H1 (cell line): ENCODE measurements at regions not wholly inside any gene's neighbourhood (a gene's known extent, or its start where the extent isn't known, plus 50 kb on each side); places are given as distances from the start of the nearest gene placed in this dataset.

ENCODE experiments used
- CHD2 ChIP-seq: IDR thresholded peaks from 2 replicates; pipeline ENCODE4 v1.6.1; 2012; ENCODE audit warnings: low read length, improper control_type of control experiment
- CTBP2 ChIP-seq: IDR thresholded peaks from 2 replicates; pipeline ENCODE4 v1.7.0; 2011; ENCODE audit warnings: borderline replicate concordance, mild to moderate bottlenecking, moderate library complexity, mixed read lengths, low read length; ENCODE audit not compliant: insufficient read depth, insufficient read length
- EZH2 ChIP-seq: fragments of 200-600 bp; sonication (generic); IDR thresholded peaks from 2 replicates; pipeline ENCODE4 v1.7.1; 2012; ENCODE audit warnings: low read depth, mild to moderate bottlenecking, moderate library complexity, low read length, inconsistent platforms; ENCODE audit not compliant: severe bottlenecking
- KDM5A ChIP-seq: fragments of 200-600 bp; IDR thresholded peaks from 2 replicates; pipeline ENCODE4 v1.7.1; 2012; ENCODE audit warnings: mild to moderate bottlenecking, low read length, inconsistent platforms, mixed read lengths
- NANOG ChIP-seq: IDR thresholded peaks from 2 replicates; pipeline ENCODE4 v1.6.1; 2011; ENCODE audit warnings: low read length, low read depth, mild to moderate bottlenecking, inconsistent platforms; ENCODE audit not compliant: insufficient read depth, poor library complexity, severe bottlenecking
- RNF2 ChIP-seq: fragments of 200-900, 300-1000 bp; sonication (generic); IDR thresholded peaks from 2 replicates; pipeline ENCODE4 v1.7.1; 2016; ENCODE audit warnings: borderline replicate concordance, low read depth, mild to moderate bottlenecking, antibody characterized with exemption, low read length; ENCODE audit not compliant: poor library complexity, severe bottlenecking; ENCODE audit errors: missing control alignments
- RXRA ChIP-seq: IDR thresholded peaks from 2 replicates; pipeline ENCODE4 v1.6.1; 2011; ENCODE audit warnings: low read depth, mild to moderate bottlenecking, low read length, moderate library complexity; ENCODE audit not compliant: insufficient read depth
- TF ChIP-seq, protein P1 (sequence below): fragments of 300-600 bp; sonication (generic); IDR thresholded peaks from 2 replicates; pipeline ENCODE4 v1.7.1; 2012; ENCODE audit warnings: low read length, moderate library complexity, mild to moderate bottlenecking, inconsistent platforms; ENCODE audit not compliant: insufficient replicate concordance

DNA sequence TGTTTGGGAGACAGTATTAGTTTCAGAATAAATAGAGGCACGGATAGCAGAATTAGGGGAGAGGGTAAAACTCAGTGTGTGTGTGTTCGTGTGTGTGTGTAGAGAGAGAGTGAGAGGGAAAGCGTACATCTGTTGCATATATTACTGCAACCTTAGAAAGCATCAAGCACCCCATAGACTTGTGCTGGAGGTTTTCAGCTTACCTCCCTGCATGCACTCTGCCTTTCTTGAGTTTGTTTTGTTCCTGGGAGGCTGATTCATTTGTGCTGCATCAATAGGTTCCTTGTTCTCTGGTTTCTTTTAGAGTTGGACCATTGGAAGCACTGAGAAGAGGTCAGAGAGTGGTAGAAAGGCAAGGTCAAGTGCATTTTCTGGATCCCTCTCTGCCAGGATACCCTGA lies 104.4 kb upstream of the KCNK1 start (continued):
- TF ChIP-seq, protein P1, sequence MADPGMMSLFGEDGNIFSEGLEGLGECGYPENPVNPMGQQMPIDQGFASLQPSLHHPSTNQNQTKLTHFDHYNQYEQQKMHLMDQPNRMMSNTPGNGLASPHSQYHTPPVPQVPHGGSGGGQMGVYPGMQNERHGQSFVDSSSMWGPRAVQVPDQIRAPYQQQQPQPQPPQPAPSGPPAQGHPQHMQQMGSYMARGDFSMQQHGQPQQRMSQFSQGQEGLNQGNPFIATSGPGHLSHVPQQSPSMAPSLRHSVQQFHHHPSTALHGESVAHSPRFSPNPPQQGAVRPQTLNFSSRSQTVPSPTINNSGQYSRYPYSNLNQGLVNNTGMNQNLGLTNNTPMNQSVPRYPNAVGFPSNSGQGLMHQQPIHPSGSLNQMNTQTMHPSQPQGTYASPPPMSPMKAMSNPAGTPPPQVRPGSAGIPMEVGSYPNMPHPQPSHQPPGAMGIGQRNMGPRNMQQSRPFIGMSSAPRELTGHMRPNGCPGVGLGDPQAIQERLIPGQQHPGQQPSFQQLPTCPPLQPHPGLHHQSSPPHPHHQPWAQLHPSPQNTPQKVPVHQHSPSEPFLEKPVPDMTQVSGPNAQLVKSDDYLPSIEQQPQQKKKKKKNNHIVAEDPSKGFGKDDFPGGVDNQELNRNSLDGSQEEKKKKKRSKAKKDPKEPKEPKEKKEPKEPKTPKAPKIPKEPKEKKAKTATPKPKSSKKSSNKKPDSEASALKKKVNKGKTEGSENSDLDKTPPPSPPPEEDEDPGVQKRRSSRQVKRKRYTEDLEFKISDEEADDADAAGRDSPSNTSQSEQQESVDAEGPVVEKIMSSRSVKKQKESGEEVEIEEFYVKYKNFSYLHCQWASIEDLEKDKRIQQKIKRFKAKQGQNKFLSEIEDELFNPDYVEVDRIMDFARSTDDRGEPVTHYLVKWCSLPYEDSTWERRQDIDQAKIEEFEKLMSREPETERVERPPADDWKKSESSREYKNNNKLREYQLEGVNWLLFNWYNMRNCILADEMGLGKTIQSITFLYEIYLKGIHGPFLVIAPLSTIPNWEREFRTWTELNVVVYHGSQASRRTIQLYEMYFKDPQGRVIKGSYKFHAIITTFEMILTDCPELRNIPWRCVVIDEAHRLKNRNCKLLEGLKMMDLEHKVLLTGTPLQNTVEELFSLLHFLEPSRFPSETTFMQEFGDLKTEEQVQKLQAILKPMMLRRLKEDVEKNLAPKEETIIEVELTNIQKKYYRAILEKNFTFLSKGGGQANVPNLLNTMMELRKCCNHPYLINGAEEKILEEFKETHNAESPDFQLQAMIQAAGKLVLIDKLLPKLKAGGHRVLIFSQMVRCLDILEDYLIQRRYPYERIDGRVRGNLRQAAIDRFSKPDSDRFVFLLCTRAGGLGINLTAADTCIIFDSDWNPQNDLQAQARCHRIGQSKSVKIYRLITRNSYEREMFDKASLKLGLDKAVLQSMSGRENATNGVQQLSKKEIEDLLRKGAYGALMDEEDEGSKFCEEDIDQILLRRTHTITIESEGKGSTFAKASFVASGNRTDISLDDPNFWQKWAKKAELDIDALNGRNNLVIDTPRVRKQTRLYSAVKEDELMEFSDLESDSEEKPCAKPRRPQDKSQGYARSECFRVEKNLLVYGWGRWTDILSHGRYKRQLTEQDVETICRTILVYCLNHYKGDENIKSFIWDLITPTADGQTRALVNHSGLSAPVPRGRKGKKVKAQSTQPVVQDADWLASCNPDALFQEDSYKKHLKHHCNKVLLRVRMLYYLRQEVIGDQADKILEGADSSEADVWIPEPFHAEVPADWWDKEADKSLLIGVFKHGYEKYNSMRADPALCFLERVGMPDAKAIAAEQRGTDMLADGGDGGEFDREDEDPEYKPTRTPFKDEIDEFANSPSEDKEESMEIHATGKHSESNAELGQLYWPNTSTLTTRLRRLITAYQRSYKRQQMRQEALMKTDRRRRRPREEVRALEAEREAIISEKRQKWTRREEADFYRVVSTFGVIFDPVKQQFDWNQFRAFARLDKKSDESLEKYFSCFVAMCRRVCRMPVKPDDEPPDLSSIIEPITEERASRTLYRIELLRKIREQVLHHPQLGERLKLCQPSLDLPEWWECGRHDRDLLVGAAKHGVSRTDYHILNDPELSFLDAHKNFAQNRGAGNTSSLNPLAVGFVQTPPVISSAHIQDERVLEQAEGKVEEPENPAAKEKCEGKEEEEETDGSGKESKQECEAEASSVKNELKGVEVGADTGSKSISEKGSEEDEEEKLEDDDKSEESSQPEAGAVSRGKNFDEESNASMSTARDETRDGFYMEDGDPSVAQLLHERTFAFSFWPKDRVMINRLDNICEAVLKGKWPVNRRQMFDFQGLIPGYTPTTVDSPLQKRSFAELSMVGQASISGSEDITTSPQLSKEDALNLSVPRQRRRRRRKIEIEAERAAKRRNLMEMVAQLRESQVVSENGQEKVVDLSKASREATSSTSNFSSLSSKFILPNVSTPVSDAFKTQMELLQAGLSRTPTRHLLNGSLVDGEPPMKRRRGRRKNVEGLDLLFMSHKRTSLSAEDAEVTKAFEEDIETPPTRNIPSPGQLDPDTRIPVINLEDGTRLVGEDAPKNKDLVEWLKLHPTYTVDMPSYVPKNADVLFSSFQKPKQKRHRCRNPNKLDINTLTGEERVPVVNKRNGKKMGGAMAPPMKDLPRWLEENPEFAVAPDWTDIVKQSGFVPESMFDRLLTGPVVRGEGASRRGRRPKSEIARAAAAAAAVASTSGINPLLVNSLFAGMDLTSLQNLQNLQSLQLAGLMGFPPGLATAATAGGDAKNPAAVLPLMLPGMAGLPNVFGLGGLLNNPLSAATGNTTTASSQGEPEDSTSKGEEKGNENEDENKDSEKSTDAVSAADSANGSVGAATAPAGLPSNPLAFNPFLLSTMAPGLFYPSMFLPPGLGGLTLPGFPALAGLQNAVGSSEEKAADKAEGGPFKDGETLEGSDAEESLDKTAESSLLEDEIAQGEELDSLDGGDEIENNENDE, result no peak
- TF ChIP-seq EZH2 (no peak), NANOG (no peak), RXRA (no peak), RNF2 (no peak), CHD2 (no peak), CTBP2 (no peak), KDM5A (no peak)
